ENCODE measurements at regions not wholly inside any gene's neighbourhood (a gene's known extent, or its start where the extent isn't known, plus 50 kb on each side); places are given as distances from the start of the nearest gene placed in this dataset.
A peak's percentile ranks its signal among the peaks of the same experiment; 100 is the strongest.

GRCh38 chrX:134171661-134172587 is 65.1 kb upstream of the CCDC160 start:
- H3K36me3 ChIP-seq (ENCODE audit: control insufficient read depth in 2 of 2, insufficient read depth in 2 of 2, low read length in 1 of 2), result no peaks in the 10 kb centered on the region
- H3K27me3 ChIP-seq (ENCODE audit: control insufficient read depth in 1 of 2, insufficient read depth in 2 of 2, low read length in 2 of 2), result peaks cover 0 to 4% of the 10 kb centered on the region in 2 donors
- WGBS, 2 donors, result 3 to 31% methylated on average over 48 to 74 of the region's 74 CpGs

GRCh38 chrX:134172588-134173259 is 64.3 kb upstream of the CCDC160 start:
- H3K36me3 ChIP-seq (ENCODE audit: control insufficient read depth in 2 of 2, insufficient read depth in 2 of 2, low read length in 1 of 2), result no peaks in the 10 kb centered on the region
- 0 to 23% methylated on average over 51 of the region's 51 CpGs for WGBS, 2 donors
- H3K4me3 ChIP-seq (ENCODE audit: low read depth in 1 of 2, low read length in 2 of 2), result peak overlapping the region; percentile 47 to 56
- no peaks in the 10 kb centered on the region for H3K4me1 ChIP-seq (ENCODE audit: control insufficient read depth in 2 of 2, insufficient read depth in 2 of 2, low read length in 1 of 2)
- H3K27me3 ChIP-seq (ENCODE audit: control insufficient read depth in 1 of 2, insufficient read depth in 2 of 2, low read length in 2 of 2), result peaks cover 0 to 4% of the 10 kb centered on the region in 2 donors
- H3K9me3 ChIP-seq (ENCODE audit: control insufficient read depth in 2 of 2, insufficient read depth in 1 of 2, low read depth in 1 of 2, low read length in 1 of 2), result peaks cover 0 to 3% of the 10 kb centered on the region in 2 donors
- no peak overlapping the region for H3K27ac ChIP-seq (ENCODE audit: low read depth in 2 of 2, low read length in 1 of 2)

More at GRCh38 chrX:134171661-134172587, 65.1 kb upstream of the CCDC160 start:
- Histone ChIP-seq H3K4me3 (ENCODE audit: low read depth in 1 of 2, low read length in 2 of 2) (peak overlapping the region; percentile 47 to 56), H3K27ac (ENCODE audit: low read depth in 2 of 2, low read length in 1 of 2) (no peak overlapping the region), H3K9me3 (ENCODE audit: control insufficient read depth in 2 of 2, insufficient read depth in 1 of 2, low read depth in 1 of 2, low read length in 1 of 2) (peaks cover 0 to 3% of the 10 kb centered on the region in 2 donors), H3K4me1 (ENCODE audit: control insufficient read depth in 2 of 2, insufficient read depth in 2 of 2, low read length in 1 of 2) (no peaks in the 10 kb centered on the region)

GRCh38 chrX:134173541-134174272 is 63.3 kb upstream of the CCDC160 start:
- H3K36me3 ChIP-seq (ENCODE audit: control insufficient read depth in 2 of 2, insufficient read depth in 2 of 2, low read length in 1 of 2), result no peaks in the 10 kb centered on the region
- peaks cover 0 to 4% of the 10 kb centered on the region in 2 donors for H3K27me3 ChIP-seq (ENCODE audit: control insufficient read depth in 1 of 2, insufficient read depth in 2 of 2, low read length in 2 of 2)
- no peaks in the 10 kb centered on the region for H3K4me1 ChIP-seq (ENCODE audit: control insufficient read depth in 2 of 2, insufficient read depth in 2 of 2, low read length in 1 of 2)
- WGBS, 2 donors, result 9 to 22% methylated on average over 27 of the region's 27 CpGs
- peak overlapping the region in 1 of 2 donors; percentile 20 for H3K4me3 ChIP-seq (ENCODE audit: low read depth in 1 of 2, low read length in 2 of 2)
- H3K9me3 ChIP-seq (ENCODE audit: control insufficient read depth in 2 of 2, insufficient read depth in 1 of 2, low read depth in 1 of 2, low read length in 1 of 2), result peaks cover 0 to 3% of the 10 kb centered on the region in 2 donors
- H3K27ac ChIP-seq (ENCODE audit: low read depth in 2 of 2, low read length in 1 of 2), result no peak overlapping the region

GRCh38 chrX:134174273-134174660 is 62.7 kb upstream of the CCDC160 start:
- whole genome bisulfite sequencing, 2 donors, result 34 to 50% methylated on average over 4 of the region's 4 CpGs
- peaks cover 0 to 3% of the 10 kb centered on the region in 2 donors for H3K9me3 ChIP-seq (ENCODE audit: control insufficient read depth in 2 of 2, insufficient read depth in 1 of 2, low read depth in 1 of 2, low read length in 1 of 2)

GRCh38 chrX:134174859-134175258 is 62.1 kb upstream of the CCDC160 start:
- Histone ChIP-seq H3K4me1 (ENCODE audit: control insufficient read depth in 2 of 2, insufficient read depth in 2 of 2, low read length in 1 of 2) (no peaks in the 10 kb centered on the region), H3K36me3 (ENCODE audit: control insufficient read depth in 2 of 2, insufficient read depth in 2 of 2, low read length in 1 of 2) (no peaks in the 10 kb centered on the region), H3K9me3 (ENCODE audit: control insufficient read depth in 2 of 2, insufficient read depth in 1 of 2, low read depth in 1 of 2, low read length in 1 of 2) (peaks cover 0 to 3% of the 10 kb centered on the region in 2 donors), H3K4me3 (ENCODE audit: low read depth in 1 of 2, low read length in 2 of 2) (no peak overlapping the region), H3K27ac (ENCODE audit: low read depth in 2 of 2, low read length in 1 of 2) (no peak overlapping the region), H3K27me3 (ENCODE audit: control insufficient read depth in 1 of 2, insufficient read depth in 2 of 2, low read length in 2 of 2) (peaks cover 4% of the 10 kb centered on the region in 2 donors)
- 75 to 82% methylated on average over 9 of the region's 9 CpGs for whole genome bisulfite sequencing, 2 donors

More at GRCh38 chrX:134174273-134174660, 62.7 kb upstream of the CCDC160 start:
- H3K27me3 ChIP-seq (ENCODE audit: control insufficient read depth in 1 of 2, insufficient read depth in 2 of 2, low read length in 2 of 2), result peaks cover 0 to 4% of the 10 kb centered on the region in 2 donors
- H3K4me3 ChIP-seq (ENCODE audit: low read depth in 1 of 2, low read length in 2 of 2), result no peak overlapping the region
- H3K36me3 ChIP-seq (ENCODE audit: control insufficient read depth in 2 of 2, insufficient read depth in 2 of 2, low read length in 1 of 2), result no peaks in the 10 kb centered on the region
- H3K27ac ChIP-seq (ENCODE audit: low read depth in 2 of 2, low read length in 1 of 2), result no peak overlapping the region
- no peaks in the 10 kb centered on the region for H3K4me1 ChIP-seq (ENCODE audit: control insufficient read depth in 2 of 2, insufficient read depth in 2 of 2, low read length in 1 of 2)

DNA sequence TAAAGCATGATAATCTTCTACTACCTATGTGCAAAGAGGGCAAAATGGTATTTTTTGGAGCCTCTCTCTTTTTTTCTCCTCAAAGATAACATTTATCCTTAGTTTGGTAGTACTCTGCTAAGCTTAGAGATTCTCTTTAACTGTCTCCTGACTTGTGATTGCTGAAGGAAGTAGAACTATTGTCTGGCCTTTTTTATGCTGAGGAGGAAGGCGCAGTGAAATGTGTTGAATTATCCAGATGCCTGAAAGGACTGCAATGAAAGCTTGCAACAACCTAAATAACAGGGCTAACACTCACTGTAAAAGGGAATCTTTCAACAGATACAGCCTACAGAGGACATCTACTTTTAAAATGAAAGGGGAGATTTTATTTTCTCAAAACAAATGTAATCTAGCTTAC is 59.5 kb upstream of the CCDC160 start:
- 74 to 90% methylated on average over 1 of the region's 1 CpG for WGBS, 2 donors
- Histone ChIP-seq H3K4me1 (ENCODE audit: control insufficient read depth in 2 of 2, insufficient read depth in 2 of 2, low read length in 1 of 2) (no peaks in the 10 kb centered on the region), H3K27me3 (ENCODE audit: control insufficient read depth in 1 of 2, insufficient read depth in 2 of 2, low read length in 2 of 2) (peaks cover 4% of the 10 kb centered on the region in 2 donors), H3K4me3 (ENCODE audit: low read depth in 1 of 2, low read length in 2 of 2) (no peak overlapping the region), H3K36me3 (ENCODE audit: control insufficient read depth in 2 of 2, insufficient read depth in 2 of 2, low read length in 1 of 2) (no peaks in the 10 kb centered on the region), H3K9me3 (ENCODE audit: control insufficient read depth in 2 of 2, insufficient read depth in 1 of 2, low read depth in 1 of 2, low read length in 1 of 2) (no peaks in the 10 kb centered on the region), H3K27ac (ENCODE audit: low read depth in 2 of 2, low read length in 1 of 2) (no peak overlapping the region)

- Histone ChIP-seq H3K9me3 (ENCODE audit: control insufficient read depth in 2 of 2, insufficient read depth in 1 of 2, low read depth in 1 of 2, low read length in 1 of 2) (no peaks in the 10 kb centered on the region), H3K4me1 (ENCODE audit: control insufficient read depth in 2 of 2, insufficient read depth in 2 of 2, low read length in 1 of 2) (no peaks in the 10 kb centered on the region), H3K36me3 (ENCODE audit: control insufficient read depth in 2 of 2, insufficient read depth in 2 of 2, low read length in 1 of 2) (no peaks in the 10 kb centered on the region), H3K4me3 (ENCODE audit: low read depth in 1 of 2, low read length in 2 of 2) (no peak overlapping the region), H3K27me3 (ENCODE audit: control insufficient read depth in 1 of 2, insufficient read depth in 2 of 2, low read length in 2 of 2) (peaks cover 0 to 10% of the 10 kb centered on the region in 2 donors), H3K27ac (ENCODE audit: low read depth in 2 of 2, low read length in 1 of 2) (no peak overlapping the region)
- 53 to 64% methylated on average over 4 of the region's 4 CpGs for WGBS, 2 donors
Observed at GRCh38 chrX:134180601-134181274, 56.2 kb upstream of the CCDC160 start.

DNA sequence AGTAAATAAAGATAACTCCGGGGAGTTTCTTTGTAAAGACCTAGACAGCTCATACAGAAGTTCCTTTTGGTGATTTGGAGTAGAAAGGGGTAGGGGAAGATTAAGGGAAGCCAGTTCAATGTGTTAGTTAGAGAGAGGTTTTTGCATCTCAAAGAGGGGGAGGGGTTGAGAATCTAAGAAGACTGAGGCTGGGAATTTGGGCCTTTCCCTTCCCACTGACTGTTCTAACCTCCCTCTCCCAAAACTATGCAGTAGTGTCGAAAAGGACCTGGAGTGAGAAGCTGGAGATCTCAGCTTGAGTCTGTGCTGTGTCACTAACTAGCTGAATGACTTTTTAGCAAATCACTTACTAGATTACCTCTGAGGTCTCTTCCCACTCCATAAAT is 55.7 kb upstream of the CCDC160 start:
- no peaks in the 10 kb centered on the region for H3K36me3 ChIP-seq (ENCODE audit: control insufficient read depth in 2 of 2, insufficient read depth in 2 of 2, low read length in 1 of 2)
- H3K9me3 ChIP-seq (ENCODE audit: control insufficient read depth in 2 of 2, insufficient read depth in 1 of 2, low read depth in 1 of 2, low read length in 1 of 2), result no peaks in the 10 kb centered on the region
- no peaks in the 10 kb centered on the region for H3K4me1 ChIP-seq (ENCODE audit: control insufficient read depth in 2 of 2, insufficient read depth in 2 of 2, low read length in 1 of 2)
- H3K27me3 ChIP-seq (ENCODE audit: control insufficient read depth in 1 of 2, insufficient read depth in 2 of 2, low read length in 2 of 2), result peaks cover 0 to 10% of the 10 kb centered on the region in 2 donors
- no peak overlapping the region for H3K4me3 ChIP-seq (ENCODE audit: low read depth in 1 of 2, low read length in 2 of 2)
- WGBS, 2 donors, result 53 to 71% methylated on average over 2 of the region's 2 CpGs
- no peak overlapping the region for H3K27ac ChIP-seq (ENCODE audit: low read depth in 2 of 2, low read length in 1 of 2)

DNA sequence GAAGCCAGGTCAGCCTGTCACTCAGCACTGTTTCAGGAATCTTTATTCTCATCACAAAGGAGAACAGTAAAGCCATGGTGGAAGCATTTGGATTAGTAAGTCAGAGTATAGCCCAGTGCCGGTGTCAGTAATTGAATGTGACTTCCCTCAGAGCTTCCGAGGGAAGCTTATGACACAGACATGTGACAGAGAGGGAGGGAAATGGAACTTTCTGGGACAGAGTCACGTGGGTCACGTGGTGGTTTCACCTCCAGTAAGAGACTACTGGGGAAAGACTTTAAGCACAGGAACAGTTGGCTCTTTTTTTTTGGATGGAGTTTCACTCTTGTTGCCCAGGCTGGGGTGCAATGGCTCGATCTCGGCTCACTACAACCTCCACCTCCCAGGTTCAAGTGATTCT is 53.3 kb upstream of the CCDC160 start:
- WGBS, 2 donors, result 86 to 88% methylated on average over 6 of the region's 6 CpGs
- H3K4me3 ChIP-seq (ENCODE audit: low read depth in 1 of 2, low read length in 2 of 2), result no peak overlapping the region
- peaks cover 0 to 10% of the 10 kb centered on the region in 2 donors for H3K27me3 ChIP-seq (ENCODE audit: control insufficient read depth in 1 of 2, insufficient read depth in 2 of 2, low read length in 2 of 2)
- H3K36me3 ChIP-seq (ENCODE audit: control insufficient read depth in 2 of 2, insufficient read depth in 2 of 2, low read length in 1 of 2), result no peaks in the 10 kb centered on the region
- H3K27ac ChIP-seq (ENCODE audit: low read depth in 2 of 2, low read length in 1 of 2), result no peak overlapping the region
- H3K4me1 ChIP-seq (ENCODE audit: control insufficient read depth in 2 of 2, insufficient read depth in 2 of 2, low read length in 1 of 2), result no peaks in the 10 kb centered on the region
- no peaks in the 10 kb centered on the region for H3K9me3 ChIP-seq (ENCODE audit: control insufficient read depth in 2 of 2, insufficient read depth in 1 of 2, low read depth in 1 of 2, low read length in 1 of 2)

Data from esophagus (tissue), 2 donors.